HEK293 (cell line): ENCODE measurements at regions not wholly inside any gene's neighbourhood (a gene's known extent, or its start where the extent isn't known, plus 50 kb on each side); places are given as distances from the start of the nearest gene placed in this dataset.

ENCODE experiments used
- CTCF ChIA-PET: fragments of 350-600 bp; formaldehyde crosslinking; extraction: SDS; loops from one replicate; lab custom pipeline; 2021; ENCODE audit warnings: antibody characterized with exemption; lab: Yijun Ruan, JAX
- POLR2A ChIA-PET: fragments of 300-600 bp; formaldehyde crosslinking; extraction: SDS; loops from one replicate; lab custom pipeline; 2020; ENCODE audit warnings: antibody characterized with exemption, inconsistent platforms; lab: Yijun Ruan, JAX
- H3K27ac ChIP-seq: fragments of 200-500 bp; sonication (Bioruptor generic); 2 replicates; pipeline ENCODE4 v1.5.1; 2014; ENCODE audit warnings: low read depth, low read length, control low read depth, inconsistent platforms; ENCODE audit errors: extremely low read depth
- H3K36me3 ChIP-seq, 2 experiments: fragments of 200-500 bp in 1 of 2; sonication (Bioruptor generic) in 1 of 2; 1 replicate in 1 of 2; 2 replicates in 1 of 2; pipeline ENCODE4 v1.5.1; 2014 to 2017; ENCODE audit warnings: inconsistent platforms in 2 of 2, low read length in 2 of 2; ENCODE audit not compliant: control insufficient read depth in 2 of 2, insufficient read depth in 1 of 2
- H3K4me1 ChIP-seq: fragments of 200-500 bp; sonication (Bioruptor generic); 2 replicates; pipeline ENCODE4 v1.5.1; 2014; ENCODE audit warnings: mild to moderate bottlenecking, low read length, inconsistent platforms; ENCODE audit not compliant: control insufficient read depth, insufficient read depth
- H3K4me3 ChIP-seq: 2 replicates; pipeline ENCODE4 v1.5.1; 2011; ENCODE audit warnings: low read depth, mild to moderate bottlenecking, control low read depth, low read length, moderate library complexity
- H3K9me3 ChIP-seq: fragments of 200-500 bp; sonication (Bioruptor generic); 2 replicates; pipeline ENCODE4 v1.5.1; 2014; ENCODE audit warnings: low read depth, low read length, inconsistent platforms; ENCODE audit not compliant: control insufficient read depth, insufficient read depth
- GLI2 ChIP-seq: fragments of 450-650 bp; formaldehyde crosslinking; IDR thresholded peaks from 2 replicates; pipeline ENCODE4; 2017; ENCODE audit warnings: missing biosample characterization, missing genetic modification characterization, low read depth, borderline replicate concordance
- GLI4 ChIP-seq: fragments of 450-650 bp; formaldehyde crosslinking; IDR thresholded peaks from 2 replicates; pipeline ENCODE4 v1.5.1; 2016; ENCODE audit warnings: missing biosample characterization, missing genetic modification characterization
- IKZF3 ChIP-seq: fragments of 450-650 bp; IDR thresholded peaks from 2 replicates; pipeline ENCODE4 v1.5.0; 2018; ENCODE audit warnings: missing biosample characterization, mild to moderate bottlenecking, missing genetic modification characterization, moderate library complexity
- YY1 ChIP-seq: fragments of 450-650 bp; formaldehyde crosslinking; IDR thresholded peaks from 2 replicates; pipeline ENCODE4 v1.5.1; 2018; ENCODE audit warnings: missing biosample characterization, missing genetic modification characterization
- ZBTB1 ChIP-seq: fragments of 450-650 bp; formaldehyde crosslinking; IDR thresholded peaks from 2 replicates; pipeline ENCODE4 v1.5.1; 2016; ENCODE audit warnings: missing biosample characterization, missing genetic modification characterization
- ZBTB48 ChIP-seq: fragments of 450-650 bp; formaldehyde crosslinking; IDR thresholded peaks from 2 replicates; pipeline ENCODE4 v1.5.1; 2016; ENCODE audit warnings: missing biosample characterization, missing genetic modification characterization
- ZEB2 ChIP-seq: fragments of 450-650 bp; formaldehyde crosslinking; IDR thresholded peaks from 2 replicates; pipeline ENCODE4 v1.5.1; 2016; ENCODE audit warnings: missing biosample characterization, missing genetic modification characterization
- ZFP3 ChIP-seq: fragments of 450-650 bp; formaldehyde crosslinking; IDR thresholded peaks from 2 replicates; pipeline ENCODE4 v1.5.1; 2016; ENCODE audit warnings: low read depth, missing biosample characterization, missing genetic modification characterization
- ZNF138 ChIP-seq: fragments of 450-650 bp; formaldehyde crosslinking; IDR thresholded peaks from 2 replicates; pipeline ENCODE4 v1.5.1; 2016; ENCODE audit warnings: missing biosample characterization, missing genetic modification characterization, borderline replicate concordance
- ZNF16 ChIP-seq: fragments of 450-650 bp; formaldehyde crosslinking; IDR thresholded peaks from 2 replicates; pipeline ENCODE4 v1.5.1; 2016; ENCODE audit warnings: low read depth, missing biosample characterization, missing genetic modification characterization
- ZNF292 ChIP-seq: fragments of 450-650 bp; formaldehyde crosslinking; IDR thresholded peaks from 2 replicates; pipeline ENCODE4 v1.5.1; 2016; ENCODE audit warnings: low read depth, missing biosample characterization, missing genetic modification characterization, borderline replicate concordance
- ZNF354C ChIP-seq: fragments of 450-650 bp; formaldehyde crosslinking; IDR thresholded peaks from 2 replicates; pipeline ENCODE4 v1.5.1; 2016; ENCODE audit warnings: missing biosample characterization, missing genetic modification characterization, low read depth, borderline replicate concordance
- ZNF521 ChIP-seq: fragments of 450-650 bp; formaldehyde crosslinking; IDR thresholded peaks from 2 replicates; pipeline ENCODE4 v1.5.1; 2017; ENCODE audit warnings: missing biosample characterization, mild to moderate bottlenecking, missing genetic modification characterization
- ZNF623 ChIP-seq: fragments of 450-650 bp; formaldehyde crosslinking; IDR thresholded peaks from 2 replicates; pipeline ENCODE4 v1.5.1; 2016; ENCODE audit warnings: missing biosample characterization, missing genetic modification characterization
- ZNF785 ChIP-seq: fragments of 450-650 bp; formaldehyde crosslinking; IDR thresholded peaks from 2 replicates; pipeline ENCODE4 v1.5.1; 2016; ENCODE audit warnings: missing biosample characterization, missing genetic modification characterization
- ZSCAN30 ChIP-seq: fragments of 450-650 bp; IDR thresholded peaks from 2 replicates; pipeline ENCODE4 v1.5.1; 2018; ENCODE audit warnings: missing biosample characterization, mild to moderate bottlenecking, missing genetic modification characterization, moderate library complexity
- ZXDB ChIP-seq: fragments of 450-650 bp; formaldehyde crosslinking; IDR thresholded peaks from 2 replicates; pipeline ENCODE4 v1.5.1; 2016; ENCODE audit warnings: missing biosample characterization, missing genetic modification characterization
- TF ChIP-seq, protein P1 (sequence below): fragments of 450-650 bp; formaldehyde crosslinking; IDR thresholded peaks from 2 replicates; pipeline ENCODE4 v1.5.1; 2016; ENCODE audit warnings: missing biosample characterization, missing genetic modification characterization
- TF ChIP-seq, protein P2 (sequence below): fragments of 450-650 bp; formaldehyde crosslinking; IDR thresholded peaks from 2 replicates; pipeline ENCODE4 v1.5.1; 2016; ENCODE audit warnings: missing biosample characterization, missing genetic modification characterization
- TF ChIP-seq, protein P3 (sequence below): fragments of 450-650 bp; formaldehyde crosslinking; IDR thresholded peaks from 2 replicates; pipeline ENCODE4 v1.5.1; 2016; ENCODE audit warnings: missing biosample characterization, missing genetic modification characterization, low read depth
- TF ChIP-seq, protein P4 (sequence below): fragments of 450-650 bp; formaldehyde crosslinking; IDR thresholded peaks from 2 replicates; pipeline ENCODE4 v1.5.1; 2016; ENCODE audit warnings: missing biosample characterization, missing genetic modification characterization
- TF ChIP-seq, protein P5 (sequence below): fragments of 450-650 bp; formaldehyde crosslinking; IDR thresholded peaks from 2 replicates; pipeline ENCODE4 v1.5.1; 2017; ENCODE audit warnings: missing biosample characterization, missing genetic modification characterization
- TF ChIP-seq, protein P6 (sequence below): fragments of 450-650 bp; formaldehyde crosslinking; IDR thresholded peaks from 2 replicates; pipeline ENCODE4 v1.5.1; 2016; ENCODE audit warnings: missing biosample characterization, missing genetic modification characterization

DNA sequence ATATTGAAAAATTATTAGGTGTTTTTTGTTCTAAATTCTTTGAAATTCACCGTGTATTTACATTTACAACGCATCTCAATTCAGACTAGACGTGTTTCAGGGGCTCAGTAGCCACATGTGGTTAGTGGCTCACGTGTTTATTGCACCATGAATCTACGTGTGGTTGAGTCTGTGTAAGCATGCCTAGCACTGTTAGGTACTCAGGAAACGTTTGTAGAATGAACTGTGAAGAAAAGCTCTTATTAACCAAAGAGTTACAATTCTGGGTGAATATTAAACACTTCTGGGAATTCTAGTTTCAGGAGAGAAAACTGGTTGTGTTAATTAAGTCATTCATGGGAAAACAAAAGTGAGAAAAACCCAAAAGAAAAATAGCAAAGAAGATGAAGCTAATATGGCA, 117.5 kb upstream of the CDH6 start (continued):
- TF ChIP-seq, protein P1, sequence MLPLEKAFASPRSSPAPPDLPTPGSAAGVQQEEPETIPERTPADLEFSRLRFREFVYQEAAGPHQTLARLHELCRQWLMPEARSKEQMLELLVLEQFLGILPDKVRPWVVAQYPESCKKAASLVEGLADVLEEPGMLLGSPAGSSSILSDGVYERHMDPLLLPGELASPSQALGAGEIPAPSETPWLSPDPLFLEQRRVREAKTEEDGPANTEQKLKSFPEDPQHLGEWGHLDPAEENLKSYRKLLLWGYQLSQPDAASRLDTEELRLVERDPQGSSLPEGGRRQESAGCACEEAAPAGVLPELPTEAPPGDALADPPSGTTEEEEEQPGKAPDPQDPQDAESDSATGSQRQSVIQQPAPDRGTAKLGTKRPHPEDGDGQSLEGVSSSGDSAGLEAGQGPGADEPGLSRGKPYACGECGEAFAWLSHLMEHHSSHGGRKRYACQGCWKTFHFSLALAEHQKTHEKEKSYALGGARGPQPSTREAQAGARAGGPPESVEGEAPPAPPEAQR (tag by site-specific recombination) = no peak
- TF ChIP-seq ZXDB (tag by site-specific recombination) = no peak
- no peak for TF ChIP-seq ZNF785
- no peak for TF ChIP-seq ZSCAN30 (tag by site-specific recombination)
- TF ChIP-seq YY1 = no peak
- TF ChIP-seq, protein P2, sequence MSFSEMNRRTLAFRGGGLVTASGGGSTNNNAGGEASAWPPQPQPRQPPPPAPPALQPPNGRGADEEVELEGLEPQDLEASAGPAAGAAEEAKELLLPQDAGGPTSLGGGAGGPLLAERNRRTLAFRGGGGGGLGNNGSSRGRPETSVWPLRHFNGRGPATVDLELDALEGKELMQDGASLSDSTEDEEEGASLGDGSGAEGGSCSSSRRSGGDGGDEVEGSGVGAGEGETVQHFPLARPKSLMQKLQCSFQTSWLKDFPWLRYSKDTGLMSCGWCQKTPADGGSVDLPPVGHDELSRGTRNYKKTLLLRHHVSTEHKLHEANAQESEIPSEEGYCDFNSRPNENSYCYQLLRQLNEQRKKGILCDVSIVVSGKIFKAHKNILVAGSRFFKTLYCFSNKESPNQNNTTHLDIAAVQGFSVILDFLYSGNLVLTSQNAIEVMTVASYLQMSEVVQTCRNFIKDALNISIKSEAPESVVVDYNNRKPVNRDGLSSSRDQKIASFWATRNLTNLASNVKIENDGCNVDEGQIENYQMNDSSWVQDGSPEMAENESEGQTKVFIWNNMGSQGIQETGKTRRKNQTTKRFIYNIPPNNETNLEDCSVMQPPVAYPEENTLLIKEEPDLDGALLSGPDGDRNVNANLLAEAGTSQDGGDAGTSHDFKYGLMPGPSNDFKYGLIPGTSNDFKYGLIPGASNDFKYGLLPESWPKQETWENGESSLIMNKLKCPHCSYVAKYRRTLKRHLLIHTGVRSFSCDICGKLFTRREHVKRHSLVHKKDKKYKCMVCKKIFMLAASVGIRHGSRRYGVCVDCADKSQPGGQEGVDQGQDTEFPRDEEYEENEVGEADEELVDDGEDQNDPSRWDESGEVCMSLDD (tag by site-specific recombination) = no peak
- no peak for TF ChIP-seq ZFP3 (tag by site-specific recombination)

DNA sequence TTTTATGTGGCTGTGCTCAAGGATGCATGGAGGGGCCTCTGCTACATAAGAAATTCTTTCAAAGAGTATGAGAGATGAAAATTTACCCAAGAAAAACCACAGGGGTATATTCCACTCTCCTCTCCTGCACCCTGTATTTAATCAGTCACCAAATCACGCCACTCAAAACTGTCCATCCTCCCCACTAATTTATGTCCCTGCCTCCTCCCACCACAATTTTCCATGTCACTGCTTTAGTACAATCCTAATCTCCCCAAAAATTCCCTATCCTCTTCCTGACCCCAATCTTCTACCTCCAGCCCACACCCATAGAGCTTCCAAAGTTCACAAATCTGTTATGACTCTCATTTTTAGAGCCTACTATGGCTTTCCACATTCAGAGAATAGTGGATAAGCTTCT, 125.2 kb upstream of the CDH6 start:
- TF ChIP-seq, protein P3, sequence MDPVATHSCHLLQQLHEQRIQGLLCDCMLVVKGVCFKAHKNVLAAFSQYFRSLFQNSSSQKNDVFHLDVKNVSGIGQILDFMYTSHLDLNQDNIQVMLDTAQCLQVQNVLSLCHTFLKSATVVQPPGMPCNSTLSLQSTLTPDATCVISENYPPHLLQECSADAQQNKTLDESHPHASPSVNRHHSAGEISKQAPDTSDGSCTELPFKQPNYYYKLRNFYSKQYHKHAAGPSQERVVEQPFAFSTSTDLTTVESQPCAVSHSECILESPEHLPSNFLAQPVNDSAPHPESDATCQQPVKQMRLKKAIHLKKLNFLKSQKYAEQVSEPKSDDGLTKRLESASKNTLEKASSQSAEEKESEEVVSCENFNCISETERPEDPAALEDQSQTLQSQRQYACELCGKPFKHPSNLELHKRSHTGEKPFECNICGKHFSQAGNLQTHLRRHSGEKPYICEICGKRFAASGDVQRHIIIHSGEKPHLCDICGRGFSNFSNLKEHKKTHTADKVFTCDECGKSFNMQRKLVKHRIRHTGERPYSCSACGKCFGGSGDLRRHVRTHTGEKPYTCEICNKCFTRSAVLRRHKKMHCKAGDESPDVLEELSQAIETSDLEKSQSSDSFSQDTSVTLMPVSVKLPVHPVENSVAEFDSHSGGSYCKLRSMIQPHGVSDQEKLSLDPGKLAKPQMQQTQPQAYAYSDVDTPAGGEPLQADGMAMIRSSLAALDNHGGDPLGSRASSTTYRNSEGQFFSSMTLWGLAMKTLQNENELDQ (tag by site-specific recombination) = no peak
- TF ChIP-seq, protein P4, sequence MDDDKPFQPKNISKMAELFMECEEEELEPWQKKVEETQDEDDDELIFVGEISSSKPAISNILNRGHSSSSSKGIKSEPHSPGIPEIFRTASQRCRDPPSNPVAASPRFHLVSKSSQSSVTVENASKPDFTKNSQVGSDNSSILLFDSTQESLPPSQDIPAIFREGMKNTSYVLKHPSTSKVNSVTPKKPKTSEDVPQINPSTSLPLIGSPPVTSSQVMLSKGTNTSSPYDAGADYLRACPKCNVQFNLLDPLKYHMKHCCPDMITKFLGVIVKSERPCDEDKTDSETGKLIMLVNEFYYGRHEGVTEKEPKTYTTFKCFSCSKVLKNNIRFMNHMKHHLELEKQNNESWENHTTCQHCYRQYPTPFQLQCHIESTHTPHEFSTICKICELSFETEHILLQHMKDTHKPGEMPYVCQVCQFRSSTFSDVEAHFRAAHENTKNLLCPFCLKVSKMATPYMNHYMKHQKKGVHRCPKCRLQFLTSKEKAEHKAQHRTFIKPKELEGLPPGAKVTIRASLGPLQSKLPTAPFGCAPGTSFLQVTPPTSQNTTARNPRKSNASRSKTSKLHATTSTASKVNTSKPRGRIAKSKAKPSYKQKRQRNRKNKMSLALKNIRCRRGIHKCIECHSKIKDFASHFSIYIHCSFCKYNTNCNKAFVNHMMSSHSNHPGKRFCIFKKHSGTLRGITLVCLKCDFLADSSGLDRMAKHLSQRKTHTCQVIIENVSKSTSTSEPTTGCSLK (tag by site-specific recombination) = no peak
- no peak for TF ChIP-seq ZNF292 (tag by site-specific recombination)
- no peak for TF ChIP-seq ZNF623
- no peak for TF ChIP-seq ZNF521
- no peak for TF ChIP-seq GLI2 (tag by site-specific recombination)
- TF ChIP-seq ZBTB48 (tag by site-specific recombination) = no peak
- no peak for TF ChIP-seq ZNF138 (tag by site-specific recombination)
- no peak for TF ChIP-seq ZNF16
- TF ChIP-seq ZNF354C (tag by site-specific recombination) = no peak
- TF ChIP-seq, protein P5, sequence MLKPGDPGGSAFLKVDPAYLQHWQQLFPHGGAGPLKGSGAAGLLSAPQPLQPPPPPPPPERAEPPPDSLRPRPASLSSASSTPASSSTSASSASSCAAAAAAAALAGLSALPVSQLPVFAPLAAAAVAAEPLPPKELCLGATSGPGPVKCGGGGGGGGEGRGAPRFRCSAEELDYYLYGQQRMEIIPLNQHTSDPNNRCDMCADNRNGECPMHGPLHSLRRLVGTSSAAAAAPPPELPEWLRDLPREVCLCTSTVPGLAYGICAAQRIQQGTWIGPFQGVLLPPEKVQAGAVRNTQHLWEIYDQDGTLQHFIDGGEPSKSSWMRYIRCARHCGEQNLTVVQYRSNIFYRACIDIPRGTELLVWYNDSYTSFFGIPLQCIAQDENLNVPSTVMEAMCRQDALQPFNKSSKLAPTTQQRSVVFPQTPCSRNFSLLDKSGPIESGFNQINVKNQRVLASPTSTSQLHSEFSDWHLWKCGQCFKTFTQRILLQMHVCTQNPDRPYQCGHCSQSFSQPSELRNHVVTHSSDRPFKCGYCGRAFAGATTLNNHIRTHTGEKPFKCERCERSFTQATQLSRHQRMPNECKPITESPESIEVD (tag by site-specific recombination) = no peak
- no peak for TF ChIP-seq IKZF3 (tag by site-specific recombination)
- TF ChIP-seq, protein P6, sequence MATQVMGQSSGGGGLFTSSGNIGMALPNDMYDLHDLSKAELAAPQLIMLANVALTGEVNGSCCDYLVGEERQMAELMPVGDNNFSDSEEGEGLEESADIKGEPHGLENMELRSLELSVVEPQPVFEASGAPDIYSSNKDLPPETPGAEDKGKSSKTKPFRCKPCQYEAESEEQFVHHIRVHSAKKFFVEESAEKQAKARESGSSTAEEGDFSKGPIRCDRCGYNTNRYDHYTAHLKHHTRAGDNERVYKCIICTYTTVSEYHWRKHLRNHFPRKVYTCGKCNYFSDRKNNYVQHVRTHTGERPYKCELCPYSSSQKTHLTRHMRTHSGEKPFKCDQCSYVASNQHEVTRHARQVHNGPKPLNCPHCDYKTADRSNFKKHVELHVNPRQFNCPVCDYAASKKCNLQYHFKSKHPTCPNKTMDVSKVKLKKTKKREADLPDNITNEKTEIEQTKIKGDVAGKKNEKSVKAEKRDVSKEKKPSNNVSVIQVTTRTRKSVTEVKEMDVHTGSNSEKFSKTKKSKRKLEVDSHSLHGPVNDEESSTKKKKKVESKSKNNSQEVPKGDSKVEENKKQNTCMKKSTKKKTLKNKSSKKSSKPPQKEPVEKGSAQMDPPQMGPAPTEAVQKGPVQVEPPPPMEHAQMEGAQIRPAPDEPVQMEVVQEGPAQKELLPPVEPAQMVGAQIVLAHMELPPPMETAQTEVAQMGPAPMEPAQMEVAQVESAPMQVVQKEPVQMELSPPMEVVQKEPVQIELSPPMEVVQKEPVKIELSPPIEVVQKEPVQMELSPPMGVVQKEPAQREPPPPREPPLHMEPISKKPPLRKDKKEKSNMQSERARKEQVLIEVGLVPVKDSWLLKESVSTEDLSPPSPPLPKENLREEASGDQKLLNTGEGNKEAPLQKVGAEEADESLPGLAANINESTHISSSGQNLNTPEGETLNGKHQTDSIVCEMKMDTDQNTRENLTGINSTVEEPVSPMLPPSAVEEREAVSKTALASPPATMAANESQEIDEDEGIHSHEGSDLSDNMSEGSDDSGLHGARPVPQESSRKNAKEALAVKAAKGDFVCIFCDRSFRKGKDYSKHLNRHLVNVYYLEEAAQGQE = no peak
- no peak for TF ChIP-seq GLI4 (tag by site-specific recombination)
- no peak for TF ChIP-seq ZEB2 (tag by site-specific recombination)
- TF ChIP-seq ZBTB1 (tag by site-specific recombination) = no peak
- Histone ChIP-seq H3K4me3 (no peak overlapping the region), H3K36me3 (no peaks in the 10 kb centered on the region), H3K27ac (no peak overlapping the region), H3K4me1 (no peaks in the 10 kb centered on the region), H3K9me3 (no peaks in the 10 kb centered on the region)
- POLR2A ChIA-PET = no interaction called here
- CTCF ChIA-PET = no interaction called here
